NCI-H2107 treated with DMSO at 0.1 percent for 48 hours (cell line): ENCODE measurements at regions not wholly inside any gene's neighbourhood (a gene's known extent, or its start where the extent isn't known, plus 50 kb on each side); places are given as distances from the start of the nearest gene placed in this dataset.
"Not testable (repeated sequence)": the region's sequence is repeated elsewhere in the genome, so short reads cannot be mapped to it uniquely, and the experiment has no call there.

Source experiments
- DNase-seq: peaks from one replicate; lab custom pipeline; 2025; ENCODE audit not compliant: unreplicated experiment; lab: John Stamatoyannopoulos, UW

- DNase-seq, result no peak
Measured at GRCh38 chr4:58871509-58871908, 1761.3 kb upstream of the IGFBP7 start.

GRCh38 chr4:58849026-58849425 lies 1738.8 kb upstream of the IGFBP7 start:
- no peak for DNase-seq

DNA sequence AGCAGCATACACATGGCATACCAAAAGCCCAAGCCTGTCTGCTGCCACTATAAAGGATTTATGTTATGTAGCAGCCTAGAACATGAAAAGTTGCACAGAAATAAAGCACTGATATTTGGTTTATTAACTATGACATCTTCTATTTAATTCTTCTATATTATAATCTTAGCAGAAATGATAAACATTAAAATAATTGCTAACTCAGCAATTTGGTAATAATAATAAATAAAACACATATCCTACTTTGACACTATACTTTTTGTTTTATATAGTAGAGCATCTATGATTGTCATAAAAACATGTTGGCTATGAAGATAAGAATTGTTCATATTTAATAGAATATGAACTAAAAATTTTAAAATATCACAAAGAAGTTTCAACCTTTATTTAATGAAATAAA lies 1733.3 kb upstream of the IGFBP7 start:
- DNase-seq, result no peak

DNA sequence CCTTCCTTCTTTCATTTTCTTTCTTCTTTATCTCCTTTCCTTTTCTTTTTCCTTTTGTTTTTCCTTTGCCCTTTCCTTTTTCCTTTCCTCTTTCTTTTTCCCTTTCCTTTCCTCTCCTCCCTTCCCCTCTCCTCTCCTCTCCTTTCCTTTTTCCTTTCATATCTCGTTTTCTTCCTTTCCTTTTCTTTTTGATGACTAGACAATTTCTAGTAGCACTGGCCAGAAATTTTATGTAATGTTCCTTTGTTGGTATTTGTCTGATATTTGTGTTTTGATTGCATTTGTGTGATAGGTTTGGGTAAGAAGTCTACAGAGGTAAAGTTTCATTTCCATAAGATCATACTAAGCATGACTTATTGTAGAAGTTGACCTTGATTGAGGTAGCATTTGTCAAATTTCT lies 1722.9 kb upstream of the IGFBP7 start:
- DNase-seq, result no peak

DNA sequence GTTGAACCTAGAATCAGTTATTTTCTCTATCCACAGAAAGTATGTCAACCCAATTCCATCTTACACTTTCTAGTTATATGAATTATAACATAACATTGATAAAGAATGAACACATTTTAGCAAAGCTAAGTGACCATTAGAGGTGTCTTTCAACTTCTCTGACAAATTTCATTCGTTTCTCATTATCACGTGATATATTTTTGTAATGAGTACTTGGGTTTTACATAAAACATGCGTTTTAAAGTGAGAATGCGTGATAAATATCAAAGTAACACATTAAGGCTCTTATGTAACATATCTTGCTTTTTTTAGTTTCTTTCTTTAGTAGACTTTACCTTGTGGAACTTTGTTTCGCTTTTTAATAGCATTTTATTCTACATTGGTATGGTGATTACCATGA lies 1715.1 kb upstream of the IGFBP7 start:
- no peak for DNase-seq

- DNase-seq, result not testable (repeated sequence)
Measured at GRCh38 chr4:58818560-58818959, 1708.4 kb upstream of the IGFBP7 start.

- no peak for DNase-seq
Measured at GRCh38 chr4:58809948-58810347, 1699.8 kb upstream of the IGFBP7 start.

DNA sequence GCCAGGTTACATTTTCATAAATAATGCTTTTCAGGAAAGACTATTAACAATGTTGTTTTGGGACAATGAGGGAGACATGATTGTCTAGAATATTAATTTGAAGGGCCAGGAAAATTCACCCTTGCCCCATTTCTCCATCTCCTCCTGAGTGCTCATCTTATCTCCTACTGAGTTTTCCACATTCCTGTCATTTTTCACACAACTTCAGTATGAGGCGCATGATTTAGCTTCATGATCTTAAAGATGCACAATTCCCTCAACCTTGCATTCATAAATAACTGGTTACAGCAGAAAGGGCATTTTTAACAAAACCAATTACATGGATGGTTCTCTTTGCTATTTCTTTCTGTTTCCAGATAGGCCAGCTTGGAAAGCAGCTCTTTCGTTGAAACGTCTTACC lies 1699.2 kb upstream of the IGFBP7 start:
- DNase-seq, result no peak

- no peak for DNase-seq
Measured at GRCh38 chr4:58808817-58809216, 1698.6 kb upstream of the IGFBP7 start.

DNA sequence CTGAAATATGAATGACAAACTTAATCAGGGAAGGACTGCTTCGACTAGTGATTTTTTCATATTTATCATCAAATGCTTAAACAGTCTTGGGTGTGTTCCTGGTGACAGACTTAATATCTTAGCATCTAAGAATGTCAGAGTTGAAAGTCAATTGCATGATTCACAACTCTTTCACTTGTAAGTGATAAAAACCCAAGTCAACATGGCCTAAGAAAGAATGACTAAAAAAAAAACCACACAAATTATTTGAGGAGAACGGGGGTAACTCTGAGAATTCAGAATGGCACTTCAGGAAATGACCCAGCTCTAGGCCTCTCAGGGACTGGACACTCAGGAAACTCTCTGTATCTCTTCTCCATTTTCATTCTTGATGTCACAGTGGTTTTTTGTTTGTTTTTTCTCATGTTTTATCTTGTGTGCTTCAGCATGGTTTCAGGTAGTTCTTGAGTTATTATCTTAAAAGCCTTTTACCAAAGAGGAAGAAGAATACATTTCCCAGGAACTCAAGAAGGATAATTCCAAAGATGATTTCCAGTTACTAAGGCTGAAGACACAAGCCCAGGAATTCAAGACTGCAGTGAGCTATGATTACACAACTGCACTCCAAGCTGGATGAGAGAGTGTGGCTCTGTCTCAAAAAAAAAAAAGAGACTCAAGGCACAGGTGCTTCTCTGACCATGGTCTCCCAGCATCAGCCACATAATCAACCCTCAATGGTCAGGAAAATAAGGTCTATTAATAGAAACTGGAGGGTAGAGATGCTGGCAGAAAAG lies 1697.8 kb upstream of the IGFBP7 start:
- no peak for DNase-seq

DNA sequence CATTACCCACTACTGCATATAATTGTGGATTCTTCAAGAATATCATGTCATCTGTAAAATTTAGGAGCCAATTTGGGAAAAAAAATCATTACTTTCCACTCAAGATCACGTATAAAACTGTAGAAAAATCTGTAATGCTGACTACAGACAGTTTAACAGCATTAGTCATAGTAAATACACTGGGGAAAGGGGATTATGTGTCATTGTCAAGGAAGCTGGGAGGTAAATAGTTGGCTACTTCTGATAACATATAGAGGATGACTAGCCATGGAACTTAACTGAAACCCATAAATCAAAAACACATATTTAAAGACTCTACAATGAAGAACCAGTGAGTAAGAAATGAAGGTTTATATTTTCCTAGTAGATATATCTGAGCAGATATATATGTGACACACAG lies 1666.4 kb upstream of the IGFBP7 start:
- no peak for DNase-seq

- DNase-seq, result no peak
Measured at GRCh38 chr4:58767598-58767997, 1657.4 kb upstream of the IGFBP7 start.

DNA sequence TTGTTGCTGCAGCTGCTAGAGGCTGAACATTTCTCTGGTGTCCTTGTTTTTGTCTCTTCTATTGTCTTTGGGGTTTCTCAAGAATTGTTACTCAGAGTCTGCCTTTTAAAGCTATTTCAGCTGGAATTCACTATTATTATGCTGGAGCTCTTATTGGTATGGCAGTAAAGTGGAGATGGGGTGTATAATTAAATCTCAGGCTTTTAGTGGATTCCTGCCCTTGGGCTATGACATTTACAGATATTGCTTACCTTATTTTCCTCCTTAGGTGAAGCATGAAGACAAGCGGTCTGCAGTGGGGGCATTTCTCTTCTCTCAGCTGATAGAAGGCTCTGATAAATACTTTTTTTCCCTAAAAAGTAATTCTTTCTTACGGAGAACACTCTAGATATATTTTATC lies 1656.6 kb upstream of the IGFBP7 start:
- no peak for DNase-seq

- DNase-seq, result no peak
Measured at GRCh38 chr4:58761563-58761962, 1651.4 kb upstream of the IGFBP7 start.

- DNase-seq, result no peak
Measured at GRCh38 chr4:58760737-58761136, 1650.6 kb upstream of the IGFBP7 start.

DNA sequence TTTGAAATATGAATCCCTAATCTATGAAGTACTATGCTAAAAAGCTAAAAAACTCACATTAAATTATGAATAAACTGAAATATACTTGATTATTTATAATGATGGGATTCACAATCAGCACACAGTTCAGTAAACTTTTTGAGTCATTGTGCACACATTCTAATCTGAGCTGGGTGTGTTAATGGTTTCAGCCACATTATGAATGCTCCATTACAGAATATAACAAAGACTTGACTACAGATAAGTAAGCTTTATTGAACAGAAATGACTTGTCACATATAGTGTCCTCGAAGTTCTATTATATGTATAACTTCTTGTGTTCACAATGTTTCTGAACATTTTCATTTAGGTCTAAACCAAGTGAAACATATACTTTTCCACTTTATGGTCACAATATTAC lies 1649.9 kb upstream of the IGFBP7 start:
- DNase-seq, result no peak

GRCh38 chr4:58749206-58749605 lies 1639.0 kb upstream of the IGFBP7 start:
- no peak for DNase-seq

DNA sequence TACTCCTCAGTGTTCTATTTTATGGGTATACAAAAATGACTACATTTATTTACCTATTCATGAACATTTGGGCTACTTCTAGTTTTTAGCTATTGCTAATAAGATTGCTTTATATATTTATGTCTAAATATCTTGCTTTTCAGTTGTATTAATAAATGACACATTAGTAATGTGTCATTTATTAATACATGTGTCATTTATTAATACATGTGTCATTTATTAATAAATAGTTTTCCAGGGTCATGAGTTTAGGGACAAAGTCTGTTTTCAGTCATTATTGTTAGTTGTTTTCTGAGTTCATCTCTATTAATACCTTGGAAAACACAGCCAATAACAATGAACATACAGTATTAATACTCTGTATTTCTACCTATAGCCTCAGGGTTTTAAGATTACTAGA lies 1630.7 kb upstream of the IGFBP7 start:
- DNase-seq, result no peak

GRCh38 chr4:58739275-58739674 lies 1629.1 kb upstream of the IGFBP7 start:
- no peak for DNase-seq

DNA sequence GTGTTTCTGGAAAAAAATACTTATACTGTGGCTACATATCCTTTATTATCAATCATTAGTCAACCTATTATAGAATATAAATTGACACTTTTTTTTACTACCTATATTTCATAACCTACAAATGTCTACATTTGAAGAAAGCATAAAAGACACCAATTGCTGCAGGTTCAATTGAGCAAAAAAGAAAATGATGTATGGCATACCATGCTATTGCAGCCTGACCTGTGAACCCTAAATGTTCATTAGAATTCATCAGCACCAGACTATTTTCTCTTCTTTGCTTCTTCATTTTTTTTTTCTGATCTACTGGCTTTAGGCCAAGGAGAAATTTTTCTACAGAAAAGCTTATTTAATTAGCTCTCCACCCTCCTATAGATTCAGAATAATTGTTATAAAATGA lies 1628.2 kb upstream of the IGFBP7 start:
- DNase-seq, result no peak

DNA sequence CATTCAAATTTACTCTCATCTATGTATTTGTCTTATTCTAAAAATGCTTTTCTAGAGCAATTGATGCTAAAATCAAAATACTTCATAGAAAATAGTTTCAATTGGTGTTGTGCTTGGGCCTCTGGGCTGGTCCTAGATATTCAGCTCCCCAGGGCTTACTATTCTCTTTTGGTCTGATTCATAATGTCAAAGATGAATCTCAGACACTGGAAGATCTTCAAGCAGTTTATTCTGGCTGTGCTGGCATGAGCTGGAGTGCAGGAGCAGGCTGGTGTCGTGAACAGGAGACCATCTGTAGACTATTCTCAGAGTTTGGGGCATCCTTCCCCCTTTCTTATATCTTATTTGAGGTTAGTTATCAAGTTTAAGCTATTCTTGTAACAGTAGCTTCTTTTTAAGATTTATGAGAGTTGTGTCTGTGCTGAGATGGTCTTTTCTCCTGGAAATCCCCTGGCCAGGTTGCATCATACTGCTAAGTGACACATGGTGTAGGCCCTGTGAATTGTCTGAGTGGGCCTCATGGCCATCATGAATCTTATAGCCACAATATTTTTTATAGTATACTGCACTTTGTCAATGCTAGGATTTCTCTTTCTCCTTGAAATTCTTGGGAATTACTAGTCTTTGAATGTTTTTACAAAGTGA lies 1624.0 kb upstream of the IGFBP7 start:
- DNase-seq, result no peak

GRCh38 chr4:58732973-58733372 lies 1622.8 kb upstream of the IGFBP7 start:
- DNase-seq, result no peak

GRCh38 chr4:58723954-58724353 lies 1613.8 kb upstream of the IGFBP7 start:
- no peak for DNase-seq
